Stimulated activated naive CD8-positive, alpha-beta T cell treated with anti-CD3 and anti-CD28 coated beads, Interleukin-15, Interleukin-2, amounts not matched to agents 100 U/mL and 50 U/mL, for 24 hours (primary cell): ENCODE measurements at regions not wholly inside any gene's neighbourhood (a gene's known extent, or its start where the extent isn't known, plus 50 kb on each side); places are given as distances from the start of the nearest gene placed in this dataset.
"Not testable (repeated sequence)": the region's sequence is repeated elsewhere in the genome, so short reads cannot be mapped to it uniquely, and the experiment has no call there.

Source experiments
- ATAC-seq: fragments of 150-1000 bp; cut with Tn5 transposase; one replicate; pipeline ENCODE4 v1.10.0; 2021
- DNase-seq: peaks from one replicate; pipeline ENCODE4 v3.0.0; 2021

- ATAC-seq (no peak), DNase-seq (no peak)
Observed at GRCh38 chr9:90162819-90163218, 479.8 kb downstream of the DIRAS2 start.

GRCh38 chr9:90165281-90165680, 477.3 kb downstream of the DIRAS2 start:
- no peak for ATAC-seq
- no peak for DNase-seq

DNA sequence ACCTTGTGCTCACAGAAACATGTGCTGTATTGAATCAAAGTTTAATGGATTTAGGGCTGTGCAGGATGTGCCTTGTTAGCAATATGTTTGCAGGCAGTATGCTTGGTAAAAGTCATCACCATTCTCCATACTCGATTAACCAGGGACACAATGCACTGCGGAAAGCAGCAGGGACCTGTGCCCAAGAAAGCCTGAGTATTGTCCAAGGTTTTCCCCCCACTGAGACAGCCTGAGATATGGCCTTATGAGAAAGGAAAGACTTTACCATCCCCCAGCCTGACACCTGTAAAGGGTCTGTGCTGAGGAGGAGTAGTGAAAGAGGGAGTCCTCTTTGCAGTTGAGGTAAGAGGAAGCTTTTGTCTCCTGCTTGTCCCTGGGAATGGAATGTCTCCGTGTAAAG, 476.2 kb downstream of the DIRAS2 start:
- ATAC-seq, DNase-seq: not testable (repeated sequence)

DNA sequence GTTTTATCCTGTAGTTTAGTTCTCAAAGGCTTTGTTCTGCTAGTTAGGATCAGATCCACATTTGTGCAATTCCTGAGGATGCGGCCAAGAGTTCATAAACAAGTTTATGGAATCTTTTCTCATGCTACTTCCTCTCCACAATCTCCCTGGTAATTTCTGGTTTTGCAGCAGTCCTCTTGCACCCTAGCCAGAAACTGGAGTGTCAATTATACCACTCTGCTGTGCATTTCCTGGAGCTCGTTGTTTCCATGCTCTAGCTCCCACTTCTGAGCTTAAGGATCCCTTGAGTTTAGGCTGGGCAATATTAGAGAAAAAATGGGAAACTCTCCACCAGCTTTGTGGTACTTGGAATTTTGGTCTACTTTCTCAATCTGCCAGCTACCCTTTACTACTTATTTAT, 474.7 kb downstream of the DIRAS2 start:
- DNase-seq: no peak
- no peak for ATAC-seq

- no peak for DNase-seq
- ATAC-seq: no peak
Observed at GRCh38 chr9:90169490-90169889, 473.1 kb downstream of the DIRAS2 start.

DNA sequence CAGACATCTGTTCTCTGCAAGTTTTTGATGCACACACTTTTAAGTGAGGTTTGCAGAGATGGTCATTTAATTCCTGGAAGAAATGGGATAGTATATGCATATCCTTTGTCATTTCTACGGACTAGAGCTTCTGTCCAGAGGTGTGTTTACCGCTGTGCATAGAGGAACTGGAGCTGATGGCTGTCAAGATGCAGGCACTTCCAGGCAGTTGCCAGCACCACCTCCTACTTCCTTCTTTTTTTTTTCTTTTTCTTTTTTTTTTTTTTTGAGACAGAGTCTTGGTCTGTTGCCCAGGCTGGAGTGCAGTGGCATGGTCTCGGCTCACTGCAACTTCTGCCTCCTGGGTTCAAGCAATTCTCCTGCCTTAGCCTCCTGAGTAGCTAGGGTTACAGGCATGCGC, 468.7 kb downstream of the DIRAS2 start:
- ATAC-seq: not testable (repeated sequence)

DNA sequence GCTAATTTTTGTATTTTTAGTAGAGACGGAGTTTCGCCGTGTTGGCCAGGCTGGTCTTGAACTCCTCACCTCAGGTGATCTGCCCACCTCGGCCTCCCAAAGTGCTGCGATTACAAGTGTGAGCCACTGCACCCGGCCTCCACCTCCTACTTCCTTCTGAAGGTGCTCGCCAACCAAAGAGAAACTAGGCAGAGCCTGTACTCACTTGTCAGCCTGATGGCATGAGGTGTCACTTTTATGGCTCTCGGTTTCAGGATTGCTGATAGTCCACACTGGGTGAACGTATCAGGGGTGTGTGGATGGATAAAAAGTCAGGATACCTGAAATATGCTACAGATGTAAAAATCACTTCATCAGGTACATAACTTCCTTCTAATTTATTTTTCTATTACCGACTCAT, 468.3 kb downstream of the DIRAS2 start:
- DNase-seq, ATAC-seq: not testable (repeated sequence)

More for the DNA sequence above, 468.7 kb downstream of the DIRAS2 start:
- not testable (repeated sequence) for DNase-seq

DNA sequence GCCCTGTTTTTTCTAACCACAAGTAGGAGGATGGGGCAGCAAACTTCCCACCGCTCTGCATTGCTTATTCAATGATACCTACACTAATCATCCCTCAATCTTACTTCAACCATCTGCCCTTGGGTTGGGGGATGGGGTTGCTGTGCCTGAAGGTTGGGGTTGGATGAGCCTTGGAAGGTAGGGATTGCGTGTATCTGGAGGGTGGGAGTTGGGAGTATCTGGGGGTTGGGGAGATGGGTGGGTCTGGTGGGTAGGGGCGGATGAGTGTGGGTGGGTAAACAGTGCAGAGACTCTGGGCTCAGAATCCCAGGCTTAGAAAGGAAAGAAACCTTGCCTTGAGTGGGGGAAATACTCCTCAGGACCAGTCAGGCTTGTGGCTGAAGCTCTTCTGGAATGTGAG, 467.4 kb downstream of the DIRAS2 start:
- DNase-seq: no peak
- no peak for ATAC-seq

GRCh38 chr9:90175865-90176264, 466.8 kb downstream of the DIRAS2 start:
- ATAC-seq (no peak), DNase-seq (no peak)

DNA sequence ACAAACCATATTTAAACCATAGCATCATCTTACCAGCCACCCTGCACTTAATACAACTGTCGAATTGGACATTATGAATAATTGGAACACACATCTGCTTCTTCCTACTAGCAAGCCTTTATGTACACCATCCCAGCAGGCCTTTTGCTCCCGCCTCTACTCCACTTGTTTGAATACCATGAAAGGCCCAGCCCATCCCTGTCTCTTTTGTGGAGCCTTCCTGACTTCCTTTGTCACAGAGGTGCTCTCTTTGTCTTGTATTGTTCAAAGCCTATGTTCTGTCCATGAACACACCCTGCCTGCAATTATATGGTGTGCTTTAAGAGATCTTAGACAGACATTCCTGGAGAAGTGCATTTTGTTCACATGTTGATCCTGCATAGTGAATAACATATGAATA, 465.7 kb downstream of the DIRAS2 start:
- no peak for DNase-seq
- ATAC-seq: no peak

GRCh38 chr9:90180381-90180780, 462.2 kb downstream of the DIRAS2 start:
- DNase-seq: no peak

GRCh38 chr9:90188656-90189055, 454.0 kb downstream of the DIRAS2 start:
- DNase-seq (no peak), ATAC-seq (no peak)

More at GRCh38 chr9:90180381-90180780, 462.2 kb downstream of the DIRAS2 start:
- ATAC-seq: no peak

DNA sequence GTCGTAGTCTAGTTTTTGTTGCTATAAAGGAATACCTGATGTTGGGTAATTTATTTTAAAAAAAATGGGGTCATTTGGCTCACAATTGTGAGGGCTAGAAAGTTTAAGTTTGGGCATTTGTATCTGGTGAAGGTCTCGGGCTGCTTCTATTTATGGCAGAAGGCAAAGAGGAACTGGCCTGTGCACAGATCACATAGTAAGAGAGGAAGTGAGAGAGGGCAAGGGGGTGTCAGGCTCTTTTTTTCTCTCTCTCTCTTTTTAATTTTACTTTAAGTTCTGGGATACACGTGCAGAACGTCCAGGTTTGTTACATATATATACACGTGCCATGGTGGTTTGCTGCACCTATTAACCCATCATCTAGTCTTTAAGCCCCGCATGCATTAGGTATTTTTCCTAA, 453.3 kb downstream of the DIRAS2 start:
- DNase-seq (no peak), ATAC-seq (no peak)

DNA sequence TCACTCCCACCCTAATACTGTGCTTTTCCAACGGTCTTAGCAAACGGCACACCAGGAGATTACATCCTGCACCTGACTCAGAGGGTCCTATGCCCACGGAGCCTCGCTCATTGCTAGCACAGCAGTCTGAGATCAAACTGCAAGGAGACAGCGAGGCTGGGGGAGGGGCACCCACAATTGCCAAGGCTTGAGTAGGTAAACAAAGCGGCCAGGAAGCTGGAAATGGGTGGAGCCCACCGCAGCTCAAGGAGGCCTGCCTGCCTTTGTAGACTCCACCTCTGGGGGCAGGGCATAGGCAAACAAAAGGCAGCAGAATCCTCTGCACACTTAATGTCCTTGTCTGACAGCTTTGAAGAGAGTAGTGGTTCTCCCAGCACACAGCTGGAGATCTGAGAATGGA, 450.2 kb downstream of the DIRAS2 start:
- DNase-seq, ATAC-seq: not testable (repeated sequence)

DNA sequence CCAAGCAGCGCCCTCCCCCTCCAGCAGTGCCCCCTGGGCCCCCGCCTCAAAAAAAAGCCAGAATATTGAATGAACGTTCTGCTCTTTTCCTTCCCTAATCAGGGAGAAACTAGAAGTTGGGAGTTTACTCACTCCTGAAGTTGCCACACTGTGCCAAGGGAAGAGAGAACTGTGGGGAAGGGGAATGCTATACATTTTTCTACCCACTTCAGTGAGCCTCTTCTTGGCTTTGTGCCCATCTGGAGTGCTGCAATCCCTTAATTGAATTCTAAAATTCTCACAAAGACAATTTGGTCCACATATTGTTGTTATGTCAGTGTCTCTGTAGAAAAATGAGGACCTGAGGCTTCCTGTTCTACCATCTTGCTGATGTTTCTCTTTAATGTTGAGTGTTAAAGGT, 443.7 kb downstream of the DIRAS2 start:
- ATAC-seq (no peak), DNase-seq (no peak)

- no peak for ATAC-seq
- no peak for DNase-seq
Observed at GRCh38 chr9:90201766-90202165, 440.9 kb downstream of the DIRAS2 start.

DNA sequence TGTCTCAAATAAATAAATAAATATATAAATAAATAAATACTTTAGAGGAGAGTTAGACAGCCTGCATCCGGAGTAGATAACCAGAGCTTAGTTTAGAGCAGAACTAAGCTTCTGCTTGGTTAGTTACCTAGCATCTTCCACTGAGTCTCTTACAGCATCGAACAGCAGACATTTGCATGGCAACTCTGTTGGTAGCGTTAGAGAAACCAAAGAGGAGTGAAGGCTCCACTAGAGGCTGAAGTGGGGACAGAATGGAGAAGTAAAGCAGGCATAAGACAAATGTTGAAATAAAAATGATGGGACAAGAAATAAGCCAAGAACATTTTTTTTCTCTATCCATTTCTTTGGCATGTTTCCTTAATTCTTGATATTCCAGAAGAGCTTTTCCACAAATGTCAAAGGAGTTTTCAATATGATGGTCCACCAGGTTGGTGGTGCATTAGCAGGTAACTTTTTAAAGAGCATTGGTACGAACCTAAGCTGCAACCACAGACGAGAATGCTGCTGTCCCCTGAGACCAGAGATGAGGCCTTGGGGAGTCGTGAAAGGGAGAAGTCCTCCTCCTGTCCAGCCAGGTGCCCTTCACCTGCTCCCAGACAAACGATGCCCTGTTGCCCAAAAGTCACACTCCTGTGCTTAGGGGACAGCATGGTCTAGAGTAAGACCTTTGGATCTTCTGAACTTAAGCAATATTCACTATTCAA, 438.3 kb downstream of the DIRAS2 start:
- ATAC-seq (no peak), DNase-seq (no peak)

DNA sequence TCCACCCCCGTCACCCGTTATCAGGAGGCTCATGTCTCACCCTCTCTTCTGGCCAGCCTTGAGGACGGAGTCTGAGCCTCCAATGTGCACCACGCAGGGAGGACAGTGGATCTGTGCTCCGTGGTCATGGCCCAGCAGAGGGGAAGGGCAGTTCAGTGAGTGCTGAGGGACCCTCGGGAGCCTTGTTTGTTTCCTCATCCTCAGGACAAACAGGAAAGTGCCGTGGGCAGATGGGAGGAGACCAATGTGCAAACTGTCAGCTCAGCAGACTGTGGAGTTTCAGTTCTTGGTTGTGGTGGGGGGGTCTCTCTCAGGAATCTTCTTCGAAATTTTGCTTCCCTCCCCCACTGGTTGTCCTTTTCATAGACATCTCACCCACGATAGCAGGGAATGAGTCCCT, 429.6 kb downstream of the DIRAS2 start:
- ATAC-seq, DNase-seq: not testable (repeated sequence)

GRCh38 chr9:90219548-90220118, 423.0 kb downstream of the DIRAS2 start:
- DNase-seq (peak; percentile 42), ATAC-seq (peak; percentile 49)

DNA sequence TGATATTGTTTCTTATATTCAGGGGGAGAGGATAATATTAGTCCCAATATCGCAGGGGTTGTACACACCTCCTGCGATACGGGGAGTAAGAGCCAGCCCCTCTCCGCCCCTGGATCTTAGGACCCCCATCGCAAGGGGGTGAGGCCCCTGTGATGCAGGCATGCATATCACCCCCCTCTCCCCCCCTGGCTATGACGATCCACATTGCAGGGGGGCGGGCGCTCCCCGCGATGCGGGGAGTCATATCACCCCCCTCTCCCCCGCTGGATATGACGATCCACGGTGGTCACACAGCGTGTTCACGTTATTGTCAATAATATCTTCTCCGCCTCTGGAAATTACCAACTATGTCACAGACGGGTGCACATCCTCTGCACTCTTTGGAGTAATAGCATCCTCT, 420.7 kb downstream of the DIRAS2 start:
- not testable (repeated sequence) for ATAC-seq, DNase-seq

DNA sequence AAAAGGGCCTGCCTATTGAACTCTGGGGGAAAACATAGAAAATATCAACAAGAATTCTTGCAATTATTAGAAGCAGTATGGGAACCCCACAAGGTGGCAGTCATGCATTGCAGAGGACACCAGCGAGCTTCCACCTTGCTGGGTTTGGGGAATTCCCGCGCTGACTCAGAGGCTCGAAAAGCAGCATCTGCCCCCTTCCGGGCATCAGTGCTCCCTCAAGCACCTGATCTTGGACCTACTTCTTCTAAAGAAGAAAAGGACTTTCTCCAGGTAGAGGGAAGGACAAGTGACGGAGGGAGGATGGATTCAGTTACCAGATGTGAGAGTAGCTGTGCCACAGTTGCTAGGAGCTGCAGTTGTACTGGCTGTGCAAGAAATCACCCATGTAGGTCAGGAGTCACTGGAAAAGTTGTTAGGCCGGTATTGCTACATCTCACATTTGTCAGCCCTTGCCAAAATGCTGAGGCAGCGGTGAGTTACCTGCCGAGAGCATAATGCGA, 415.7 kb downstream of the DIRAS2 start:
- DNase-seq: peak; percentile 66
- ATAC-seq: not testable (repeated sequence)

DNA sequence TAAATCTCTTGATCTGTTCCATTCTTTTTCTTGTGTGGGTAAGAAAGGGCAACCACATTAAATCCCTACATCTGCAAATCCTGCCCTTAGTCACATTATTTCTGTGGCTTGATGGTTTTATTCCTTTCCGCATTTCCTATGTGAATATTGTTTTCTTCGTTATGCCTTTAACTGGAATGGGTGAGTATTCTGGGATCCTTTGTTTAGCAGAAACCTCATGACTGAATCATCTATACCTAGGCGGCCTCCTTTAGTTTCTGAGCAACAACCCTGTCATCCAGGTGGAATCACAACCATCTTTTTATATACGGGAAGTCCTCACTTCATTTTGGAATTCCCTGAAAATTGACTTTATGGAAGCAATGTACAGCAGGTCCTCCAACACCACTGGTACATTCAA, 409.5 kb downstream of the DIRAS2 start:
- ATAC-seq, DNase-seq: not testable (repeated sequence)

GRCh38 chr9:90240541-90240940, 402.1 kb downstream of the DIRAS2 start:
- no peak for ATAC-seq
- no peak for DNase-seq

GRCh38 chr9:90245661-90246060, 397.0 kb downstream of the DIRAS2 start:
- ATAC-seq (no peak), DNase-seq (no peak)
